ENCODE measurements at regions not wholly inside any gene's neighbourhood (a gene's known extent, or its start where the extent isn't known, plus 50 kb on each side); places are given as distances from the start of the nearest gene placed in this dataset.
"Not testable (repeated sequence)": the region's sequence is repeated elsewhere in the genome, so short reads cannot be mapped to it uniquely, and the experiment has no call there.

GRCh38 chr13:79185580-79185979 lies 220.5 kb downstream of the RBM26 start:
- no peaks in the 10 kb centered on the region for H3K9me3 ChIP-seq (ENCODE audit: severe bottlenecking)
- no peak for ATAC-seq (ENCODE audit: low read depth)
- H3K27me3 ChIP-seq (ENCODE audit: insufficient read depth, poor library complexity, severe bottlenecking): no peaks in the 10 kb centered on the region
- no peaks in the 10 kb centered on the region for H3K36me3 ChIP-seq (ENCODE audit: low read depth)
- no peak overlapping the region for H3K27ac ChIP-seq (ENCODE audit: poor library complexity, severe bottlenecking)
- no peak for DNase-seq (ENCODE audit: low spot score)
- no peak overlapping the region for H3K4me3 ChIP-seq (ENCODE audit: severe bottlenecking)
- no peak for TF ChIP-seq CTCF (IDR thresholded peaks at IDR 0.05; ENCODE audit: poor library complexity, severe bottlenecking)
- H3K4me1 ChIP-seq (ENCODE audit: insufficient read depth, poor library complexity, severe bottlenecking): no peaks in the 10 kb centered on the region

- Histone ChIP-seq H3K27ac (ENCODE audit: poor library complexity, severe bottlenecking) (no peak overlapping the region), H3K9me3 (ENCODE audit: severe bottlenecking) (no peaks in the 10 kb centered on the region), H3K4me1 (ENCODE audit: insufficient read depth, poor library complexity, severe bottlenecking) (no peaks in the 10 kb centered on the region), H3K27me3 (ENCODE audit: insufficient read depth, poor library complexity, severe bottlenecking) (no peaks in the 10 kb centered on the region), H3K4me3 (ENCODE audit: severe bottlenecking) (no peak overlapping the region), H3K36me3 (ENCODE audit: low read depth) (no peaks in the 10 kb centered on the region)
- no peak for ATAC-seq (ENCODE audit: low read depth)
- no peak for DNase-seq (ENCODE audit: low spot score)
- no peak for TF ChIP-seq CTCF (IDR thresholded peaks at IDR 0.05; ENCODE audit: poor library complexity, severe bottlenecking)
These were observed 222.8 kb downstream of the RBM26 start for GRCh38 chr13:79183231-79183630.

GRCh38 chr13:79173691-79174090 lies 232.4 kb downstream of the RBM26 start:
- not testable (repeated sequence) for H3K27ac ChIP-seq (ENCODE audit: poor library complexity, severe bottlenecking); DNase-seq (ENCODE audit: low spot score); H3K9me3 ChIP-seq (ENCODE audit: severe bottlenecking); H3K4me3 ChIP-seq (ENCODE audit: severe bottlenecking); H3K36me3 ChIP-seq (ENCODE audit: low read depth); ATAC-seq (ENCODE audit: low read depth); H3K4me1 ChIP-seq (ENCODE audit: insufficient read depth, poor library complexity, severe bottlenecking); H3K27me3 ChIP-seq (ENCODE audit: insufficient read depth, poor library complexity, severe bottlenecking)

- not testable (repeated sequence) for H3K27me3 ChIP-seq (ENCODE audit: insufficient read depth, poor library complexity, severe bottlenecking); DNase-seq (ENCODE audit: low spot score); H3K4me1 ChIP-seq (ENCODE audit: insufficient read depth, poor library complexity, severe bottlenecking); H3K9me3 ChIP-seq (ENCODE audit: severe bottlenecking); H3K4me3 ChIP-seq (ENCODE audit: severe bottlenecking); ATAC-seq (ENCODE audit: low read depth); H3K36me3 ChIP-seq (ENCODE audit: low read depth); H3K27ac ChIP-seq (ENCODE audit: poor library complexity, severe bottlenecking)
These were observed 233.1 kb downstream of the RBM26 start for GRCh38 chr13:79172924-79173323.

- H3K36me3 ChIP-seq (ENCODE audit: low read depth): no peaks in the 10 kb centered on the region
- no peak overlapping the region for H3K27ac ChIP-seq (ENCODE audit: poor library complexity, severe bottlenecking)
- no peak overlapping the region for H3K4me3 ChIP-seq (ENCODE audit: severe bottlenecking)
- no peaks in the 10 kb centered on the region for H3K27me3 ChIP-seq (ENCODE audit: insufficient read depth, poor library complexity, severe bottlenecking)
- H3K4me1 ChIP-seq (ENCODE audit: insufficient read depth, poor library complexity, severe bottlenecking): no peaks in the 10 kb centered on the region
- DNase-seq (ENCODE audit: low spot score) (no peak), ATAC-seq (ENCODE audit: low read depth) (no peak)
- no peak for TF ChIP-seq CTCF (IDR thresholded peaks at IDR 0.05; ENCODE audit: poor library complexity, severe bottlenecking)
- H3K9me3 ChIP-seq (ENCODE audit: severe bottlenecking): no peaks in the 10 kb centered on the region
These were observed 234.7 kb downstream of the RBM26 start for GRCh38 chr13:79171141-79172061.

GRCh38 chr13:79160818-79161217 lies 245.2 kb downstream of the RBM26 start:
- no peaks in the 10 kb centered on the region for H3K36me3 ChIP-seq (ENCODE audit: low read depth)
- TF ChIP-seq CTCF (IDR thresholded peaks at IDR 0.05; ENCODE audit: poor library complexity, severe bottlenecking): no peak
- no peaks in the 10 kb centered on the region for H3K9me3 ChIP-seq (ENCODE audit: severe bottlenecking)
- no peak overlapping the region for H3K27ac ChIP-seq (ENCODE audit: poor library complexity, severe bottlenecking)
- DNase-seq (ENCODE audit: low spot score) (no peak), ATAC-seq (ENCODE audit: low read depth) (no peak)
- no peaks in the 10 kb centered on the region for H3K27me3 ChIP-seq (ENCODE audit: insufficient read depth, poor library complexity, severe bottlenecking)
- H3K4me3 ChIP-seq (ENCODE audit: severe bottlenecking): no peak overlapping the region
- no peaks in the 10 kb centered on the region for H3K4me1 ChIP-seq (ENCODE audit: insufficient read depth, poor library complexity, severe bottlenecking)

Data from RWPE2 (cell line).